Amniotic stem cell (primary cell): ENCODE measurements at regions not wholly inside any gene's neighbourhood (a gene's known extent, or its start where the extent isn't known, plus 50 kb on each side); places are given as distances from the start of the nearest gene placed in this dataset.

Source experiments
- DNase-seq: peaks from one replicate; lab custom pipeline; 2025; lab: John Stamatoyannopoulos, UW

DNA sequence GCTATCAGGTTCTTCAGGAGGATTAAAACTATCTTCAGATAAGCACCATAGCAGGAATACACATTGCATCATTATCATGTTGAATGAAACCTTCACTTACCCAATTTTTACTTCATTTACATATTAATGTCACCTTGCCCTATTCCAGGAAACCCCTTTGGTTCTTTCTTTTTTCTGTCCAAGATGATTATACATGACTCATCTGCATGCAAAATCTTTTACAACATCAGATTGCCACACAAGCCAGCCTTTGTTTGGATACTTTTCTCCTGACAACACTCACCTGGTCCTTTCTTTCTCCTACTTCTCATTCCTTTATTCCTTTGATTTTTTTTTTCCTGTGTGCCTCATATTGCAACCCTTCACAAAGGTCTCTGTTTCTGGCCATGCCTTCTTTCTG is 200.5 kb upstream of the POU3F2 start:
- DNase-seq = no peak

DNA sequence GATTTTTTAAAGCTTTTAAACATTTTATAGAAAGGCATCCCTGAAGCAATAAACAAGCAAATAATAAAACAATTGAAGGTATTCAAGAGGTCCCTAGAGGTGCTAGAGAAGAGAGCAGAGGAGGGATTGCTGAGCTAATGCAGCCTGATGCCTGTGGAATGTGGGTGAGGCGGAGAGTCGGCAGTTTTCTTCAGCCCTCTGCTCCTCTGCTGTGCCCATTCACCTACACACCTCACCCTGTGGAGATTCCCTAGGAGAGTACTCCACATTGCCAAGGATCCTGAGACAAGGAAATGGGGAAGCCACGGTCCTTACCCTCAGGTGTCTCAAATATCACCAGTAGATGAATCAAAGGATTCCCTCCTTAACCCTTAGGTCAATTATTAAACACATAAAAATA is 199.8 kb upstream of the POU3F2 start:
- DNase-seq = no peak

DNA sequence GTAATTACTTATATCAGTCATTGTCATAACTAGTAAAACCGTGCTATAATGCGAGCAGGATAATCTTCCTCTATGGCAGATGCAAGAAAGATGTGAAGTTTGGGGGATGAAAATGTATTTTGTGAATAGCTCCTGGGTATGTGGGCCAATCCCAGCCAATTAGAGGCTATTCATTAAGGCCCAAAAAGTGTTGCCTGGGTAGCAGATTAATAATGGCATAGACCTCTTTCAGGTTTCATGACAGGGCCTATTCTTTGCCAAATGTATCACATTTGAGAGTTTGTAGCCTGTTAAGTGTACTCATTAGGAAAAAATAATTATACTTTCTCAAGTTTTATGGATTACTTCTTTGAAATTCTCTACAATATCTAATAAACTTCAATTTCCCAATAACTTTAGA is 199.2 kb upstream of the POU3F2 start:
- no peak for DNase-seq

DNA sequence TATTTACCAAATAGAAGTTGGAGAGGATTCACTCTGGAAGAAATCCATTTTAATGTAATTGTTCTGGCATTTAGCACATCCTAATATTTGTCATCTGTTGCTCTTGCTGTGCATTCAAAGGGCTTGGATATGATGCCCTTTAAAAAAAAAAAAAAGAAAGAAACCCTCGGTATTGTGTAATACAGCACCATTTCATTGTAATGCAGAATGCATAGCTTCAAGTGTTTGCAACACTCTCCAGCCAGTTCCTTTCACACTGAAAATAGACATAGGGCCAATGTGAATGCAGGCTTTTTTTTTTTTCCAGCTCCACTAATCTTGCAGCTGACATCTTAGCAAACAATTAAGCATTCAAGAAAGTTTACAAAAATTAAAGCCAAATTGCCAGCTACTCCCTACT is 197.4 kb upstream of the POU3F2 start:
- no peak for DNase-seq

DNA sequence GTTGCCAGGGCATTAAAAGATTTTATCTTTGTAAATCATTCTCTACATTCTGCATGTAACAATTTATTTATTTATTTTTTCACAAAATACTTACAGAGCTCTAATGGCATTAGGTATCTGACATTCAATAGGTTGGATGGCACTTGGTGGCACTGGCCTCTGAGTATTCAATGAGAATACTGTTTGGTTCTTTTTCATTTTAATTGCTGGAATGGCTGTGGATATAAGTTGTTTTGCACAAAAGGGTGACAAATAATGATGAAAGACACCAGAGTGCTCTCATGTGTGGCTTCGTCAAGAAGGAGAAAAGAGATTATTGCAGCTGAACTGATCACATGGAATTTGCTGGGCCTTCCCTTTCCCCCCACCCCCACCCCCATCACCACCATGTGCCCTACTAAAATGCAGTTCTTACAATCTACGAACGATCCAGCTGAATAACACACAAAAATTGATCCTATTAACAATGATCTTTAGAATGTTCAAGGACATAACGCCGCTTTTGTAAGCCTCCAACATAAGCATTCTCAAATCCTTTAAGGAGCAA is 195.2 kb upstream of the POU3F2 start:
- no peak for DNase-seq

DNA sequence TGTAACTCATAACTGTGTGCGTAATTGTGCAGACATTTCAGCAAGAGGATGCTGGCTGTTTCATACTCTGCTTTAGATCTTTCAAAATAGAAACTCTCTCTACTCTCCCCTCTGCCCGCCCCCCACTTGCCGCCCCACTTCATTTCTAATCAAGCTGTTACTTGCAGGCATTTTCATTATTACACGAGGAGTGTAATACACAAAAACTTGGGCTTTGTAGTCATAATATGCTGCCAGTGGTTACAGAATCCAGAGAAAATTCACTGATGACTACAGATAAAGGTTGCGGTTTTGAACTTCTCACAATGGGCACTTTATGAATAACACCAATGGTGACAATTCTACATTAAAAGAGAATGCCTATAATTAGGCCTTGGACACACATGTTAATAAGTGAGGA is 194.0 kb upstream of the POU3F2 start:
- DNase-seq = no peak

DNA sequence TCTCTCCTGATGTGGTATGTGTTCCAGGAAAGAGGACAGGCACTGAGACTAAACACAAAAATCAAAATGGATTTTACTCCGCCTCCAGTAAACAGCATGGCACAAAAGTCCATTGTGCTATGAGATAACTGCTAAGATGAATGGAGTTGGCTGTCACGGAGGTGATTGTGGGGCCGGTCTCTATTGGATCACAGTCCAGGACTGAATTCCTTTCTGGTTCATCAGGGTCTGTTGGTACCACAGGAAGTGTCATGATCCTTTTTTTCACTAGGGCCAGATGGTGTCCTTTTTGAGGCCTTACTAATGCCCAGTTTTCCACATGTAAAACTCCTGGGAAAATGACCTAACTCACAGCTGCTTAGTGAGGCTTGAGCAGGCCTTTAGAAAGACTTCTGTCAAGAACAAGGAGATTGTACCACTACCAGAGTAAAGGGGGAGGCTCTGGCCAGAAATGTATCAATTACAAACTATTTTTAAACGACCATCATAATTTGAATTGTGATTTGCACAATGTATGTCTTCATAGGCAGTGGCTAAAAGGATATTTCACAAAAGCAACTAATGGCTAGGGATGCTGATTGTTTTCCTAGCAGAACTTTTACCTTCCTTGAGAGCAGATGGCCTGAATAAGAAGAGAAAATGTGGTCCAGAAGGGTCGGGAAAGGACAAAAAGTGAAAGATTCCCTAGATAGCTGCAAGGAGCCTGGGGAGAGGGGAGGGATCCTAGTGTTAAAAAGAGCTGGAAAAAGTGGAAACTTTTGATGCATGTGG is 192.2 kb upstream of the POU3F2 start:
- DNase-seq = no peak

DNA sequence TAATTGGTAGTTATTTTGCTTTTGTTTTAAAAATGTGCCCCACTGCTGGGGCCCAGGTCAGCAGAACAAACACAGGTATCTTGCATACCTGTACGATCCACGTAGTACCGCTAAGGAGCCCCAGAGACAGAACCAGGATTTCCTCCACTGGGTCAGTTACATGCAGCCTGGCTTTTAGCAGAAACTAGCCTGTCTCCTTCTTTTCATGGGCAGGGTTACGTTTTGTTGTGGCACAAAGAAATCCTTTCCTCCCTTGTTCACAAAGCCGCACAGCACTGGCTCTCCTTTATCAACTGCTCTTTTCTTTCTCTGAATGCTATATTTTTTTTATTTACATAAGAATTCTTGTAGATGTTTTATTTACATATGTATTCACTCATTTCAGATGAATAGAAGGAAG is 190.3 kb upstream of the POU3F2 start:
- no peak for DNase-seq

DNA sequence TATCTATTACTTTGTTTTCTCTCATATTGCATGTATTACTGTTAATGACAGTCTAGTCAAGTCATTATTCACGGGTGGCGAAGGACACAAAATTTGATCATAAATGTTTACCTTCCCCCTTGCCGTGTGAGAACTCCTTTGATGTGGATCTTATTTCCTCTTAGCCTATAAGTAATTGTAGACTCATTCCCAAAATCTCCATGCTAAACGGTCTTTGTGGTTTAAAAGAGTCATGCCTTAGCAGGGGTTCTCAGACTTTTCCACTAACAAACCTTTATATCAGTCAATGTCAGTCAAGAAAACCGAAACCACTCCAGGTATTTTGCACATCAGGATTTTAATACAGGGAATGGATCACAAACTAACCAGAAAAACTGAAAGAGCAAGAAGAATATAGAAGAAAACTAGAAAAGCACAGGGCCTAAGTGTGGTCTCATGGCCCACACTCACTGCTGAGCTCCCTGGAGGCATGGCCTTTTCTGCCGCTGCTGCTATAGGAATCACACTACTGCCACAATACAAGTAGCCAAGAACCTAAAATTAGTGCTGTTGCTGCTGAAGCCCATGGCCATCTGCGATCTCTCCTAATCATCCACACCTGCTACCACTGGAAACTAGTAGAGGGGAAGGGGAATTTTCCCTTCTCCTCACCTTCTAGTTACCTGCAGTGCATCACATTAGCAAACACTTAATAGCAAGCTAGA is 186.0 kb upstream of the POU3F2 start:
- DNase-seq = no peak

DNA sequence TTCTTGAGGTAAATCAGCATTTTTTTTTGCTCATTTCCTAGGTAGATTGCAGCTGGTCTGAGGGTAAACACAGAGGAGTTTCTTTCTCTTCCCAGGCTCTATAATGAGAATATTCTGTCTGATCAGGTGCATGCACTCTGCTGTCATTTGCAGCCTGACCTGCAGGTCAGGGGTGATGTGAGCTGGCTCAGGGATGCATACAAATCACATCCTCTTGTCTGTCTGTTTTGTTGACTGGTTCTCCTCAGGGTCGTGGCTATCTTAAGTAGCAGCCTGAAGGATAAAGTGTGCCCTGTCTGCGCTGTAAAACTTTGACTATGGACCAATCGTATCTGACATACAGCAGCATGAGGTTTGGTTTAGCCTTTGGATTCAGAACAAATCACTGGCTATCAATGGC is 183.4 kb upstream of the POU3F2 start:
- DNase-seq = no peak

DNA sequence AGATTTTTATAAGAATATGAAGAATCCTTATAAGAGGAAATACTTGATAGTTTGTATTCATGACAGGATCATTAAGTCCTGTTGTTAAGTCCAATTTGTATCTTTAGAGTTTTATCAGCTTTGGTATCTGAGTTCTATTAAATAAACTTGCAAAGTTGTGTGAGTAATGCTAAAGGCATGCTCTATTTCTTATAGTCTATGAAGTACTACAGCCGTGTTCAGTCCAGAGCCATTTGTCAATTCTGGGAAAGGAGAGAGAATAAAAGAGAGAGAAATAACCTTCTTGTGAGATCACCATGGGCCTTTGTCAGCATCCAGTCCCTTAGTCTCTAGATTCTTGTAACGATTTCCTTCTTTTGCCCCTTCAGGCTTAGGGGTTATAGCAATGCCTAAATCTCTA is 181.2 kb upstream of the POU3F2 start:
- no peak for DNase-seq

DNA sequence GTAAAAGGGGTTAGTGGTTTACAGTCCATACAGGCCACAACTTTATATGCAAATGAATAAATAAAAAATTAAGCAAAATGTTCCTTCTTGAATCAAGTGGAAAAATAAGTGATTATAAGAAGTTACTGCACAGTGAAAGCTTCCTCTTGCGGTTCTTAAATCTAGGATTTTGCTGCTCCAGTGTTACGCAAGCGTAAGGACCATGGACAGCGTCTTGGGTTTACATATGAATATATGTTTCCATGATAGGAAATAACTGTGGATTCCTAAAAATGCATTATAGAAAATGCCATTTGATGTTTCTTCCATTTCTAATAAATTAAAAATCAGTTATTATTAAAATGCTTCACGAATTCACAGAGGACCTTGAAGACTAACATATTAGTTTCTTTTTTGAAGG is 176.6 kb upstream of the POU3F2 start:
- no peak for DNase-seq

DNA sequence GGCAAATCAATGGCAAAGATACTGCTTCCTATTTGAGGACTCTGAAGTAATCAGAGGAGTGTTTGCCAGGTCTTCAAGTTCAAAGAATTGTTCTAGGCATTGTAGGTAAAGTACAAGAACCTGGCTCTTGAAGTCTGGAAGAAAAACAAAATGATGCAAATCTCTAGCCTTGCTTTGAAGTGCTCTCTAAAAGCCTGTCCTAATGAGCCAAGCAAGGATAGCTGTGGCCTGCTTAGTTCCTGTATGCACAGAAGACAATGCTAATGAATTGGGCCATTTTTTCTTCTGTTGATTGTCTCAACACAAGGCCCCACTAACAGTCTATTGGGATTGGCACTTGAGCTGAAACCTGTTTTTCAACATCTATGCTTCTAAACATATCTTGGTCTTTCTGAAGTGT is 165.0 kb upstream of the POU3F2 start:
- DNase-seq = no peak

DNA sequence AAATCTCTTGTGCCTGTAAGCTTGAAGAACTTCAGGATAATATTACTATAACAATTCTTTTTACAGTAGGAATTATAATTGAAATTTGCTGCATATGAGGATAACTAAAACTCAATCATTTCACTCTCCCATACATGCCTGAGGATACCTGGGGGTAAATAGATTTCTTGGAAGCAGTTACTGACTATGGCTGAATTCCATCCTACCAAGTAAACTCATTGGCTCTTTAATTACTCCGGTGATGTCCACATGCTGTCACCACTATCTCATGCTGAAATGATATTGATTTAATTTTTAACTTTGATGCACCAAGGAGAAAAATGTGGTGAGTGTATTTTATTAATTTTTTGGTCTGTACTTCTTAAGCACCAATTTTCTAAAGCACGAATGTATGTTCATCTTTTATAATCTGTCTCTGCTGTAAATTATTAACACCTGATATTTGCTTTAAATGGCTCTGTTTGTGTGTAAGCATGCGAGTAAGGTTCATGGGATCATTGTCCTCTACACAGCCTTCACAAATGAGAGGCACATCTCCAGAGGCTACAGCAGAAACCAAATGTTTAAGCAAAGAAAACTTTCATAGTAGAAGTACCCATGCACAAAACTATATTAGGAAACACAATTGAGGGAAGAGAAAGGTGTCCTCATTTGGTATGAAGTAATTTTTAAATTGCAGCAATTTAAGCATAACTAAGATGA is 164.2 kb upstream of the POU3F2 start:
- DNase-seq = no peak

DNA sequence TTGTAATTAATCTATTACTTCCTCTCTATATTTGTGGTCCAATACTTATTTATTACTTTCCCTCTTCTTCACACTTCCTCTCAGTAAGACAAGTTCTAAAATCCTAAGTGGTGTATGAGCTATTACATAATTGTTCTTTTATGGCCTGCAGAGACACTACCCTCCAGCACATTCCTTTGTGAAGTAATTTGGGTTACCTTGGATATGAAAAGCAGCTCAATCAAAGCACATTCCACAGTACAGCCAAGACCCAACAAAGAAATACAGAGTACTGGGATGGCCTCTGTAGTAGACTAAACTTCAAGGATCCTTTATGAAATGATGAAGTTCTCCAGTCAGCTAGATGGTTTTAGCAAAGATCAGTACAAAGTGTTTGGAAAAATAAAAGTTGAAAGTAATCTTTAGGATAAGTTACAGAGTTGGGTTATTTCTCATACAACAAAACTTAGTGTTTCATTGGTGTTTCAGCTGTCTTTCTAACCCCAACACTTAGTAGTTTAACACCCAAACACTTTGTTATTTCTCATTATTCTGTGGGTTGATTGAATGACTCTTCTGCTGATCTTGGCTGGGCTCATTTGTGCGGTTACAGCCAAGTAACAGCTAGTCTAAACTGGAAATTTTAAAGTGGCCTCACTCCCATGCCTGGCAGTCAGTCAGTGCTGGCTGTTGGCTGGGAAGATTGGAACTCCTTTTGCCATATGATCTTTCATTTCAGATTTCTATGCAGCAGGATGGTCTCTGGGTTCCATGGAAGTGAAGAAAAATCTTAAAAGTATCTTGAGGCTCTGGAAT is 161.5 kb upstream of the POU3F2 start:
- DNase-seq = no peak

DNA sequence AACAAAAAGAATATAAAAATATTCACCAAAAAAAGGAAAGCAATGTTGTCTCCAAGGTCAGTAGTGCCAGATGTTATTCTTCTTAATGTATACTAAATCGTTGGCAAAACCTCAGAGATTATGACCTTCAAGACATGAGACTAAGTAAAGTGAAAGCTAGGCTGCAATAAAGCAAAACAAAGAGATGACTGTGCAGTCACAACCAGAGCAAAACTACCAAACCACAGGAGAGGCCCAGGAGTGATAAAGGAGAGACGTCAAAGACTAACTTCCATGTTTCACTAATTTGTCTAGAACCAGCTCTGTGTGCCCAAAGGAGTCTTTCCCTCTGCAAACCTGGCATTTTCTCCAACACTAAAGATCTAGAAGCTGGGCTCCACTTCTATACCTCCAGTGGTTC is 155.9 kb upstream of the POU3F2 start:
- no peak for DNase-seq

DNA sequence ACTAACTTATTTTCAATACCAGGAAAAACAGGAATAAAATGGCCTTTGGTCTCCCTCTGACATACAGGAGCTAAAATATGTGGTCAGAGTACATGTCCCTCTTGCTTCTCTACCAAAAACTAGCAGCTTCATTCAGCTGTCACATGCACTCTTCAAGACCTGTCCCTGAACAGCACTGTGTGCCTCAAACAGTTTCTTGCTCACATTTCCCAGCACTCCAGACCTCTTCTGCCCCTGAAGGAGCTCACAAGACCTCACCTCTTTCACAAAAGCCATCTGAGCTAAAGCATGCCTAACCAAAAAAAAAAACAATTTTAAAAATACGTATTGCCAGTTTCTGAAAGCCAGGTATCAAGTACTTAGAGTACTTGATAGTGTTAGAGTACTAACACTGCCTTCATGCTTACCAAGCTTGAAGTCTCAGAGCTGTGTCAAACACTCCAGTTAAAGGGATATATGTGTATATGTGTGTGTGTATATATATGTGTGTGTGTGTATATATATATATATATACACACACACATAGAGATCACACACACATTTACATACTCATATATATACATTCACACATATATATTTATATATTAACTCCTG is 148.3 kb upstream of the POU3F2 start:
- DNase-seq = no peak

DNA sequence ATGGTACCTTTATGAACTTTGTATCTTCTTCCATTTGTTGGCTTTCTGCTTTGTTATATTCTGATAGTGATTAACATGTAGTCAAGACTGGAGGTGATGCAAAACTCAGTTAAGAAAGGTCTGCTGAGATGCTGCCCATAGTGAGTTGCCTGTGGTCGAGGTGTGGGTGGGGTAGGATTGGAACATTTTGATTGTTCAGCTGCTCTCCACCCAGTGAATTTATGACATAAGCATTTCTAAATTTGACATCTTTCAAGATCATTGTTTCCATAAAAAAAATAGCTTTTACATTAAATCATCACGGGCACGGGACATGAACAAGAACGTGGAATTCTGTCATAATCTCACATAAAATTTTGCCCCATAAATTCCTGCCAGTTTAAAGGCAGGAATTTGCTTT is 146.6 kb upstream of the POU3F2 start:
- no peak for DNase-seq

DNA sequence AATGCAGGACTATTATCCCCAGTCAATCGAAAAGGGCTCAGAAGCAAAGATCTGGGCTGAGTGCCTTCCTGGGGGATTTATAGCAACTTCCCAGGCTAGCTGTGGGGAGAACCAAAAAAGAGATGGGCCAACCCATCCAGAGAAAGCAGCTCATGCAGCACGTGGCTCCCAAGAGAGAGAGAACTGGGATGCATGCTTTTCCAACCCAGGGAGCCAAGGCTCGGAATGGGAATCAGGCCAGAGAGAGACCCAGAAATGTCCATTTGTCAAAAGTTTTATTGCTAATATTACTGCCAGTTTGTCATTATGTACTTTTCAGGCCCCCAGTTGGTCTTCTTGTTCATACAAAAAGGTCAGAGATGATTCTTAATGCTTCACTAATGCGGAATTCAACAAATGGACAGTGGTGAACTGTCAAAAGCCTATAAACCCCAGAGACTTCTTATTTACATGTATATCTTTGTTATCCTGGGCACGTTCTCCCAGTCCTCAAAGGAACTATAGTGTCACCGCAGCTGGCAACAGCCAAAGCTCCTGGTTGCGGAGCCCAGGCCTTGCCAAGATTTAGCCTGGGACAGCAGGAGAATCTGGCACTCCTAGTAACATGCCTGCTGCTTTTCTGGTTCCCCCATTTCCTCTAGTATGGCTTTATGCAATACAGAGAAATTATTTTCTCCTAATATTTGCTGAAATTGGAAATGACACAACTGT is 139.1 kb upstream of the POU3F2 start:
- no peak for DNase-seq

DNA sequence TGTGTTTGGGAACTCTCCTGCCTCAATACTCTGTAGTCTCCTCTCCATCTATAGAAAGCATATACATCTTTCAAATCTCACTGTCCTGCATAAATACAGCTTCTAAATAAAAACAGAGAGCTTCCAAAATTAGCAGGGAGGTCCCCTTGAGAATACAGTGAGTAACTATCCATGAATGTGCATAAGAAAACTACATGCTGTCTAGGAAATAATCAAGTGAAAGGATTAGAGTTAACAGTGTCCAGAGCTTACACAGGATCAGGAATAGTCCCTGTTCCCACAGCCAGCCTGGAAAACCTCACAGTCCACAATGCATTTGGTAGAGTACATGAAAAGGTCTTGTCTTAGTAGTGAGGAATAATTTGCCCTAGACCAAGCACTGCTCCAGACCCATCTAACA is 123.0 kb upstream of the POU3F2 start:
- no peak for DNase-seq

DNA sequence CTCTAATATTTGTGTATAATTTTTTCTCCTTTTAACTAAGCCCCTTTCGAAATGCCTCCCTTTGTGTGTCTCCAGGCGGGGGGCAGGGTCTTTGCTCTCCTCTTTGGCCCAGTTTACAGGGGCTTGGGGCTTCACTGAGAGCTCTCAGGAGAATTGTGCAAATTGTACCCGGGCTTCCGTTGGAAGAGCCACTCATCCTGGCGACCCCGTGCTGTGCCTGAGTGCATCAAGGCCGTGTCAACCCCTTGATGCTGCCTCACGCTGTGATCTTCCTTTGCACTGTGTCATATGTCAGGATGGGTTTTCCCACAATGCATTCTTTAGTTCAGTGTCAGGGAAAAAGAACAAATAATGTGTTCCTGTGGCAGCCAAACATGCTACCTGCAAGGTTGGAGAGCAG is 118.0 kb upstream of the POU3F2 start:
- no peak for DNase-seq
